Cardiac fibroblast (primary cell): ENCODE measurements at regions not wholly inside any gene's neighbourhood (a gene's known extent, or its start where the extent isn't known, plus 50 kb on each side); places are given as distances from the start of the nearest gene placed in this dataset.

Experiments used
- DNase-seq, 2 donors: peaks; one replicate each; pipeline versions ENCODE4 v3.0.0 to v3.0.0-alpha.2; 2010; ENCODE audit warnings: low read depth in 2 of 2
- H3K4me3 ChIP-seq, 2 donors: replicated peaks in 1 of 2; 1 replicate in 1 of 2; 2 replicates in 1 of 2; pipeline ENCODE4 v1.5.1; 2011; ENCODE audit warnings: low read depth in 2 of 2, low read length in 2 of 2, mild to moderate bottlenecking in 2 of 2, moderate library complexity in 1 of 2
- TF ChIP-seq, protein P1 (sequence below): IDR thresholded peaks from one replicate; pipeline ENCODE4 v1.5.1; 2011; ENCODE audit warnings: low read depth, mild to moderate bottlenecking, low read length, inconsistent platforms

DNA sequence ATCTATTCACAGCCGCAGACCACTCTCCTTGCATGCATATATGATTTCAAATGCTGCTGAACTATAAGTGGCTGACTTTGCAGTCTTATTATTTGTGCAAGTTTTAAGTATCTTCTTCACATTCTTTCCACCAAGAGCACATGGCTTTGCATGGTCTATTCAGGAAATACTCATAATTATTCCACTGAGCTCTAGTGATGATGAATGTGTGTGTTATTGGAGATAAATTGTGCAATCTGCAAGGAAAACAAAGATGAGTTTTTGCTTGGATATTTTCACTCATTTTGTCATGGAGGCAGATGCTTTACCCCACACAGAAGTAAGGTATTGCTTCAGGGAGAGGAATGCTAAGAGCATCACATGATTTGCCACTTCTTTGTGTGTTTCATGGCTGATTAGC, 764.6 kb downstream of the TBC1D32 start:
- TF ChIP-seq, protein P1, sequence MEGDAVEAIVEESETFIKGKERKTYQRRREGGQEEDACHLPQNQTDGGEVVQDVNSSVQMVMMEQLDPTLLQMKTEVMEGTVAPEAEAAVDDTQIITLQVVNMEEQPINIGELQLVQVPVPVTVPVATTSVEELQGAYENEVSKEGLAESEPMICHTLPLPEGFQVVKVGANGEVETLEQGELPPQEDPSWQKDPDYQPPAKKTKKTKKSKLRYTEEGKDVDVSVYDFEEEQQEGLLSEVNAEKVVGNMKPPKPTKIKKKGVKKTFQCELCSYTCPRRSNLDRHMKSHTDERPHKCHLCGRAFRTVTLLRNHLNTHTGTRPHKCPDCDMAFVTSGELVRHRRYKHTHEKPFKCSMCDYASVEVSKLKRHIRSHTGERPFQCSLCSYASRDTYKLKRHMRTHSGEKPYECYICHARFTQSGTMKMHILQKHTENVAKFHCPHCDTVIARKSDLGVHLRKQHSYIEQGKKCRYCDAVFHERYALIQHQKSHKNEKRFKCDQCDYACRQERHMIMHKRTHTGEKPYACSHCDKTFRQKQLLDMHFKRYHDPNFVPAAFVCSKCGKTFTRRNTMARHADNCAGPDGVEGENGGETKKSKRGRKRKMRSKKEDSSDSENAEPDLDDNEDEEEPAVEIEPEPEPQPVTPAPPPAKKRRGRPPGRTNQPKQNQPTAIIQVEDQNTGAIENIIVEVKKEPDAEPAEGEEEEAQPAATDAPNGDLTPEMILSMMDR = no peak
- DNase-seq = no peak
- H3K4me3 ChIP-seq = no peak overlapping the region

DNA sequence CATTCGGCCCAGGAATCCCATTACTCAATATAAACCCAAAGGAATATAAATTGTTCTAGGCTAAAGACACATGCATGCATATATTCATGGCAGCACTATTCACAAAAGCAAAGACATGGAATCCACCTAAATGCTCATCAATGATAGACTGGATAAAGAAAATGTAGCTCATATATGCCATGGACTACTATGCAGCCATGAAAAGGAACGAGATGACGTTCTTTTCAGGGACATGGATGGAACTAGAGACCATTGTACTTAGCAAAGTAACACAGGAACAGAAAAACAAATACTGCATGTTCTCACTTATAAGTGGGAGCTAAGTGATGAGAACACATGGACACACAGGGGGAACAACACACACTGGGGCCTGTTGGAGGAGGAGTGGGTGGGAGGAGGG, 769.5 kb downstream of the TBC1D32 start:
- H3K4me3 ChIP-seq = no peak overlapping the region
- TF ChIP-seq, protein P1 = no peak
- no peak for DNase-seq

DNA sequence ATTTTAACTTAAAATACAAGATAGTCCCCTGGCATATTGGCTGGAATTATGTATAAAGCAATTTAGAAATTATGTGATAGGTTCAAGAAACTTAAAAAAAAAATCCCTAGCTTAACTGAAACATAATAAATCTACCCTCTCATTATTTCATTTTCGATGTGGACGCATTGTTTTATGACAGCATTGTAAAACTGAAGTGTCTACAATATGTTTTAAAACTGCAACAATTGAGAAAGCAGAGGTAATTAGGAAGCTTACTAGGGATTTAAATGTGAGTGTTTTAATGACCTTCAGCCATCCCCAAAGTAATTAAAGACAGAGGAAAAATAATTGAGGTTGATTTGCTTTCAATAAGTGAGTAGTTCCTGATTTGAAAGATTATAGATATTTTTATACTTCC, 776.0 kb downstream of the TBC1D32 start:
- no peak overlapping the region for H3K4me3 ChIP-seq
- TF ChIP-seq, protein P1 = no peak
- DNase-seq = no peak

DNA sequence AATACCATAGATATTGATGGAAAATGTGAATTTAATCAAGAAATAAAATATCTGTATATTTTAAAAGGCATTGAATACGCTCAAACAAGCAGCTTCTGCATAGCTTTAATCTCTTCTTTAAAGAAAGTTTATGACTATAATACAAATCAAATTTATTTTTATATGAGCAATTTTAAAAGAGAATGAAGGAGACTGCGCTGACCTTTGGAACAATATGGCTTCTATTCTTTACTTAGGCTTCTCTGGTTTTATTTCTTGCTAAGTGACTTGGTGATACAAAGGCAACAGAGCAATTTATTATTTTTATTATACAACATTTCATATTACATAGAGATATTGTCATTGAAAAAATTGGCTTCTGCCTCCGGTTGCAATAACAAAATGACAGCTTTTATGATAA, 776.7 kb downstream of the TBC1D32 start:
- H3K4me3 ChIP-seq = no peak overlapping the region
- DNase-seq = no peak
- TF ChIP-seq, protein P1 = no peak

DNA sequence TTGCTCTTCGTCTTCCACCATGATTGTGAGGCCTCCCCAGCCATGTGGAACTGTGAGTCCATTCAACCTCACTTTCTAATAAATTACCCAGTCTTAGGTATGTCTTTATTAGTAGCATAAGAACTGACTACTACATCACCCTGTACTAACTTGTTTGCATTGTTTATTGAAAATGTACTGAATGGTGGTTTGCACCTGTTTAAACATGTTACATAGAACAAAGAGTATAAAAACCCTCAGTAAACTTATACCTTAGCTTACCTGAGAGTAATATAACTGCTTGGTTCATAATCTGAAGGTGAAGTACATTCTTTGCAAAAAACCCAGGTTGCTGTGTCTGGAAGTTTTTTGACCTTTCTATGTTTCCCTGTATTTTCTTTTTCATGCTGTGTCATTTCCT, 777.8 kb downstream of the TBC1D32 start:
- no peak for DNase-seq
- TF ChIP-seq, protein P1 = no peak

DNA sequence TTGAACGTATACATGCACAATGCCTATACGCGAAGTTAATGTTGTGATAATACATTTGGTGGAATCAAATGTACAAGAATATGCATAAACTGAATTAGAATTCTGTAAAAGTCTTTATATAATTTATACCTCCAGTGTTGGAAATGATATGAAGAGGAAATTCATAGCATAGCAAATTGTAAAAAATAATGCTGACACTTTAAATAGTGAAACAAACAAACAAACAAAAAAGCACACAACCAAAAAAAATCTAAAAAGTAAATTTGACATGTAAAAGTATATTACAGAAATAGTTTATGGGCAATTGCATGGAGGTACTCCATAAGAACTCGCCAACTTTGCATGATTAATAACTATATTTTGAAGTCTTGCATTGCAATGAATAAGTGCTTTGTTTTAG, 780.9 kb downstream of the TBC1D32 start:
- H3K4me3 ChIP-seq = no peak overlapping the region
- no peak for DNase-seq
- TF ChIP-seq, protein P1 = no peak

More for the DNA sequence above, 777.8 kb downstream of the TBC1D32 start:
- no peak overlapping the region for H3K4me3 ChIP-seq

DNA sequence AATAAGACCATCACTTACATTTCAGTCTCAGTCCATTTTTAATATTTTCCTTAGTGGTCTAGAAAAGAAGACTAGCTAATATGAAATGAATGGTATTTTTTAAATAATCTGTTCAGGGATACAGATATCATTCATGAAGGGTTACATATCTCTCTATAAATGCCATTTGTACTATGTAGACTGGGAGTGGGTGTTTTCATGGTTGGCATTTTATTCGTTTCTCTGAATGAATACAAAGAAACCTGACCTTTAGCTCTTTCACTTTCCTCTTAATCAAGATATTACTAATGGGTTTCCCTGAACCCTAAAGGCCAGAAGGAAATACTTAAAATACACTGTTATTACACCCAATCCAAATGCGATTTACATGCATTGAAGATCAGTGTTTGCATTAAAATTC, 788.9 kb downstream of the TBC1D32 start:
- H3K4me3 ChIP-seq = no peak overlapping the region
- TF ChIP-seq, protein P1 = no peak
- no peak for DNase-seq
